SK-N-SH treated with all-trans-retinoic acid at 6 μM for 48 hours (cell line): ENCODE measurements at regions not wholly inside any gene's neighbourhood (a gene's known extent, or its start where the extent isn't known, plus 50 kb on each side); places are given as distances from the start of the nearest gene placed in this dataset.

Experiments used
- ATAC-seq: fragments of 200-7000 bp; cut with Tn5 transposase; 3 replicates; pipeline ENCODE4 v1.9.1; 2020; ENCODE audit warnings: mild to moderate bottlenecking, moderate library complexity
- ARNTL ChIP-seq: fragments of 450-650 bp; formaldehyde crosslinking; IDR thresholded peaks from 2 replicates; pipeline ENCODE4 v1.5.0; 2020; ENCODE audit warnings: low read depth, mild to moderate bottlenecking, moderate library complexity, borderline replicate concordance
- BACH2 ChIP-seq: fragments of 250-450 bp; sonication (Bioruptor Pico); IDR thresholded peaks from 2 replicates; pipeline ENCODE4 v1.9.0; 2021; ENCODE audit warnings: mild to moderate bottlenecking, borderline replicate concordance
- CREB5 ChIP-seq: fragments of 250-450 bp; sonication (Bioruptor Pico); IDR thresholded peaks from 2 replicates; pipeline ENCODE4 v1.5.1; 2020; ENCODE audit warnings: low read depth, mild to moderate bottlenecking, moderate library complexity
- CSDC2 ChIP-seq: fragments of 250-450 bp; sonication (Bioruptor Pico); IDR thresholded peaks from 2 replicates; pipeline ENCODE4 v1.5.0; 2020; ENCODE audit warnings: mild to moderate bottlenecking, moderate library complexity
- CSRNP3 ChIP-seq: fragments of 250-450 bp; sonication (Bioruptor Pico); IDR thresholded peaks from 2 replicates; pipeline ENCODE4 v1.5.1; 2021; ENCODE audit warnings: mild to moderate bottlenecking, moderate library complexity
- ESRRG ChIP-seq: fragments of 250-450 bp; sonication (Bioruptor Pico); IDR thresholded peaks from 2 replicates; pipeline ENCODE4 v1.6.1; 2021; ENCODE audit warnings: mild to moderate bottlenecking
- GLIS3 ChIP-seq: fragments of 250-450 bp; sonication (Bioruptor Pico); IDR thresholded peaks from 2 replicates; pipeline ENCODE4 v1.5.0; 2020; ENCODE audit warnings: mild to moderate bottlenecking, moderate library complexity
- ISL1 ChIP-seq: fragments of 250-450 bp; sonication (Bioruptor Pico); IDR thresholded peaks from 2 replicates; pipeline ENCODE4 v2.1.2; 2022; ENCODE audit warnings: mild to moderate bottlenecking, moderate library complexity
- OSR1 ChIP-seq: fragments of 250-450 bp; sonication (Bioruptor Pico); IDR thresholded peaks from 2 replicates; pipeline ENCODE4 v1.8.0; 2022; ENCODE audit warnings: moderate library complexity, mild to moderate bottlenecking, inconsistent platforms
- POU6F1 ChIP-seq: fragments of 250-450 bp; sonication (Bioruptor Pico); IDR thresholded peaks from 2 replicates; pipeline ENCODE4 v1.8.0; 2021; ENCODE audit warnings: low read depth, mild to moderate bottlenecking, moderate library complexity, borderline replicate concordance
- PPARA ChIP-seq: fragments of 250-450 bp; sonication (Bioruptor Pico); IDR thresholded peaks from 2 replicates; pipeline ENCODE4 v1.5.0; 2020; ENCODE audit warnings: mild to moderate bottlenecking, borderline replicate concordance
- RARB ChIP-seq: fragments of 250-450 bp; sonication (Bioruptor Pico); IDR thresholded peaks from 2 replicates; pipeline ENCODE4 v1.8.0; 2021; ENCODE audit warnings: mild to moderate bottlenecking, moderate library complexity
- SNAI2 ChIP-seq: fragments of 250-450 bp; sonication (Bioruptor Pico); IDR thresholded peaks from 2 replicates; pipeline ENCODE4 v1.5.0; 2020; ENCODE audit warnings: mild to moderate bottlenecking, moderate library complexity
- TCF4 ChIP-seq: fragments of 250-450 bp; sonication (Bioruptor Pico); IDR thresholded peaks from 2 replicates; pipeline ENCODE4 v1.8.0; 2021; ENCODE audit warnings: mild to moderate bottlenecking, moderate library complexity, borderline replicate concordance
- TOX ChIP-seq: fragments of 250-450 bp; sonication (Bioruptor Pico); IDR thresholded peaks from 2 replicates; pipeline ENCODE4 v1.8.0; 2021; ENCODE audit warnings: mild to moderate bottlenecking, moderate library complexity, borderline replicate concordance
- ZFP3 ChIP-seq: fragments of 250-450 bp; sonication (Bioruptor Pico); IDR thresholded peaks from 2 replicates; pipeline ENCODE4 v1.5.0; 2020; ENCODE audit warnings: mild to moderate bottlenecking, moderate library complexity
- ZFP30 ChIP-seq: fragments of 450-650 bp; formaldehyde crosslinking; IDR thresholded peaks from 2 replicates; pipeline ENCODE4 v1.5.0; 2022; ENCODE audit warnings: mild to moderate bottlenecking, moderate library complexity
- ZNF70 ChIP-seq: fragments of 450-650 bp; formaldehyde crosslinking; IDR thresholded peaks from 2 replicates; pipeline ENCODE4 v1.5.0; 2020; ENCODE audit warnings: mild to moderate bottlenecking, moderate library complexity
- TF ChIP-seq, protein P1 (sequence below): fragments of 250-450 bp; sonication (Bioruptor Pico); IDR thresholded peaks from 2 replicates; pipeline ENCODE4 v1.8.0; 2020; ENCODE audit warnings: mild to moderate bottlenecking, moderate library complexity, borderline replicate concordance
- TF ChIP-seq, protein P2 (sequence below): fragments of 250-450 bp; sonication (Bioruptor Pico); IDR thresholded peaks from 2 replicates; pipeline ENCODE4 v1.5.0; 2020; ENCODE audit warnings: mild to moderate bottlenecking, moderate library complexity

GRCh38 chr3:95289295-95289694 lies 1226.4 kb downstream of the NSUN3 start:
- TF ChIP-seq ISL1 = peak; percentile 53
- TF ChIP-seq, protein P1, sequence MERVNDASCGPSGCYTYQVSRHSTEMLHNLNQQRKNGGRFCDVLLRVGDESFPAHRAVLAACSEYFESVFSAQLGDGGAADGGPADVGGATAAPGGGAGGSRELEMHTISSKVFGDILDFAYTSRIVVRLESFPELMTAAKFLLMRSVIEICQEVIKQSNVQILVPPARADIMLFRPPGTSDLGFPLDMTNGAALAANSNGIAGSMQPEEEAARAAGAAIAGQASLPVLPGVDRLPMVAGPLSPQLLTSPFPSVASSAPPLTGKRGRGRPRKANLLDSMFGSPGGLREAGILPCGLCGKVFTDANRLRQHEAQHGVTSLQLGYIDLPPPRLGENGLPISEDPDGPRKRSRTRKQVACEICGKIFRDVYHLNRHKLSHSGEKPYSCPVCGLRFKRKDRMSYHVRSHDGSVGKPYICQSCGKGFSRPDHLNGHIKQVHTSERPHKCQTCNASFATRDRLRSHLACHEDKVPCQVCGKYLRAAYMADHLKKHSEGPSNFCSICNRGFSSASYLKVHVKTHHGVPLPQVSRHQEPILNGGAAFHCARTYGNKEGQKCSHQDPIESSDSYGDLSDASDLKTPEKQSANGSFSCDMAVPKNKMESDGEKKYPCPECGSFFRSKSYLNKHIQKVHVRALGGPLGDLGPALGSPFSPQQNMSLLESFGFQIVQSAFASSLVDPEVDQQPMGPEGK = no peak
- TF ChIP-seq RARB (CRISPR knock-in tag) = no peak
- no peak for ATAC-seq

DNA sequence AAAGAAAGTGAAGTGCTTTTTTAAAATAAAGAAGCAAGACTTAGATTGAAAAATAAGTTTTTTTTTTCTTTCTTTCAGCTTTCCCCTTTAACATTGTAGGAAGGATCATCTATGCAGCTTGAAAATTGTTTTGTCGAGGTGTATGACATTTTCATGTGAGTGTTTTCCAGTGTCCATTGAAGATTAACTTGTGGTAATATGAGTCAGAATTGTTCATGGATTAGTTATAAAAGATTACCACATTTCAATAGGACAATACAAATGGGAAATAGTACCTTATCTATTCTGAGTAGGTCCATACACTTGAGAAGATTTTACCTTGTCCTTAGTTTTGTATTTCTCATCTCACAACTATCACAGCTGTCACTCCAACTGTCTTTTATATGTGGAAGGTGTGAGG lies 1234.7 kb downstream of the NSUN3 start:
- ATAC-seq = no peak
- TF ChIP-seq TOX (no peak), RARB (CRISPR knock-in tag) (no peak), ZFP30 (CRISPR knock-in tag) (no peak), ISL1 (no peak), POU6F1 (CRISPR knock-in tag) (no peak), TCF4 (no peak), OSR1 (CRISPR knock-in tag) (no peak), GLIS3 (CRISPR knock-in tag) (no peak), PPARA (CRISPR knock-in tag) (no peak), ARNTL (CRISPR knock-in tag) (no peak), CREB5 (CRISPR knock-in tag) (no peak)
- TF ChIP-seq, protein P2, sequence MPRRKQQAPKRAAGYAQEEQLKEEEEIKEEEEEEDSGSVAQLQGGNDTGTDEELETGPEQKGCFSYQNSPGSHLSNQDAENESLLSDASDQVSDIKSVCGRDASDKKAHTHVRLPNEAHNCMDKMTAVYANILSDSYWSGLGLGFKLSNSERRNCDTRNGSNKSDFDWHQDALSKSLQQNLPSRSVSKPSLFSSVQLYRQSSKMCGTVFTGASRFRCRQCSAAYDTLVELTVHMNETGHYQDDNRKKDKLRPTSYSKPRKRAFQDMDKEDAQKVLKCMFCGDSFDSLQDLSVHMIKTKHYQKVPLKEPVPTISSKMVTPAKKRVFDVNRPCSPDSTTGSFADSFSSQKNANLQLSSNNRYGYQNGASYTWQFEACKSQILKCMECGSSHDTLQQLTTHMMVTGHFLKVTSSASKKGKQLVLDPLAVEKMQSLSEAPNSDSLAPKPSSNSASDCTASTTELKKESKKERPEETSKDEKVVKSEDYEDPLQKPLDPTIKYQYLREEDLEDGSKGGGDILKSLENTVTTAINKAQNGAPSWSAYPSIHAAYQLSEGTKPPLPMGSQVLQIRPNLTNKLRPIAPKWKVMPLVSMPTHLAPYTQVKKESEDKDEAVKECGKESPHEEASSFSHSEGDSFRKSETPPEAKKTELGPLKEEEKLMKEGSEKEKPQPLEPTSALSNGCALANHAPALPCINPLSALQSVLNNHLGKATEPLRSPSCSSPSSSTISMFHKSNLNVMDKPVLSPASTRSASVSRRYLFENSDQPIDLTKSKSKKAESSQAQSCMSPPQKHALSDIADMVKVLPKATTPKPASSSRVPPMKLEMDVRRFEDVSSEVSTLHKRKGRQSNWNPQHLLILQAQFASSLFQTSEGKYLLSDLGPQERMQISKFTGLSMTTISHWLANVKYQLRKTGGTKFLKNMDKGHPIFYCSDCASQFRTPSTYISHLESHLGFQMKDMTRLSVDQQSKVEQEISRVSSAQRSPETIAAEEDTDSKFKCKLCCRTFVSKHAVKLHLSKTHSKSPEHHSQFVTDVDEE (CRISPR knock-in tag) = no peak
- TF ChIP-seq, all 23 proteins: peak for 0

DNA sequence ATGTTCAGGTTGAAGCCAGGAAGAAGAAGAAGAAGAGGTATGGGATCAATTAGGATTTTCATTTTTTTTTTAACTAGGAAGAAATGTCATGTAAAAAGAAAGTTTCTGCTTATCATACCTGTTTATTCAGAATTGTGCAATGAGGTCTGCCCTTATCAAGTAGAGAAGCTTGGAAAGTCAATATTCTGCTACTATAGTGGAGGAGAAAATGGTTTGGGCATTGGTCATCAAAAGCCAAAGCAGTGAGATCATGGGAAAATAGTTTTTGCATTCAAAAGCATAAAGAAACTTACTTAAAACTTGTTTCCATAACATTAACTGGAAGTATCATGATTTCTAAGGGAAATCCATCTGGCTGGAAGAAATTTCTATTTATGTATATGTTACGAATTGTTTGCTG lies 1239.2 kb downstream of the NSUN3 start:
- ATAC-seq = no peak
- no peak for TF ChIP-seq PPARA (CRISPR knock-in tag)
- no peak for TF ChIP-seq ZNF70
- peak; percentile 49 for TF ChIP-seq ISL1
- no peak for TF ChIP-seq TCF4
- TF ChIP-seq ZFP3 (CRISPR knock-in tag) = no peak
- no peak for TF ChIP-seq CSRNP3 (CRISPR knock-in tag)
- no peak for TF ChIP-seq SNAI2
- no peak for TF ChIP-seq ESRRG (CRISPR knock-in tag)
- no peak for TF ChIP-seq ZFP30 (CRISPR knock-in tag)
- no peak for TF ChIP-seq CSDC2
- TF ChIP-seq GLIS3 (CRISPR knock-in tag) = no peak
- no peak for TF ChIP-seq RARB (CRISPR knock-in tag)
- TF ChIP-seq CREB5 (CRISPR knock-in tag) = peak; percentile 46; the same call in 1 of the 2 replicates
- no peak for TF ChIP-seq BACH2
- TF ChIP-seq, all 23 proteins: peak for 2
